CD14-positive monocyte (primary cell): ENCODE measurements at regions not wholly inside any gene's neighbourhood (a gene's known extent, or its start where the extent isn't known, plus 50 kb on each side); places are given as distances from the start of the nearest gene placed in this dataset.

ENCODE experiments used
- DNase-seq, 3 donors: peaks; one replicate each; pipeline ENCODE4 v3.0.0-alpha.2; 2011 to 2022
- H2AFZ ChIP-seq: 2 replicates; pipeline ENCODE4 v1.6.0; 2012; ENCODE audit warnings: mild to moderate bottlenecking, low read depth, low read length, inconsistent platforms; ENCODE audit not compliant: insufficient read depth, poor library complexity, severe bottlenecking
- H3K27ac ChIP-seq, 2 donors: 1 replicate in 1 of 2; 2 replicates in 1 of 2; pipeline ENCODE4 v1.5.1; 2012 to 2013; ENCODE audit warnings: low read length in 2 of 2, control low read depth in 1 of 2, inconsistent platforms in 1 of 2, low read depth in 1 of 2, mild to moderate bottlenecking in 1 of 2
- H3K27me3 ChIP-seq, 2 donors: one replicate each; pipeline versions ENCODE4 v1.6.0 to v1.6.1; 2011 to 2013; ENCODE audit warnings: low read length in 2 of 2; ENCODE audit not compliant: control insufficient read depth in 2 of 2, insufficient read depth in 2 of 2
- H3K36me3 ChIP-seq, 2 donors: replicated peaks in 1 of 2; 1 replicate in 1 of 2; 2 replicates in 1 of 2; pipeline versions ENCODE4 v1.5.1 to v1.6.1; 2012 to 2013; ENCODE audit warnings: low read length in 2 of 2, control low read depth in 1 of 2, inconsistent platforms in 1 of 2, mild to moderate bottlenecking in 1 of 2; ENCODE audit not compliant: insufficient read depth in 2 of 2, control insufficient read depth in 1 of 2
- H3K4me1 ChIP-seq, 2 donors: 1 replicate in 1 of 2; 2 replicates in 1 of 2; pipeline versions ENCODE4 v1.5.1 to v1.6.1; 2012 to 2013; ENCODE audit warnings: low read length in 2 of 2, control low read depth in 1 of 2, inconsistent platforms in 1 of 2, mild to moderate bottlenecking in 1 of 2, moderate library complexity in 1 of 2; ENCODE audit not compliant: insufficient read depth in 2 of 2, control insufficient read depth in 1 of 2
- H3K4me2 ChIP-seq: replicated peaks from 2 replicates; pipeline ENCODE3; 2012; ENCODE audit warnings: low read length, moderate library complexity, mild to moderate bottlenecking; ENCODE audit not compliant: poor library complexity, severe bottlenecking; ENCODE audit errors: extremely low read depth
- H3K4me3 ChIP-seq, 3 experiments: fragments of 200-600 bp in 1 of 3; sonication (generic) in 1 of 3; replicated peaks in 1 of 3; 1 replicate in 2 of 3; 2 replicates in 1 of 3; pipeline ENCODE4 v1.5.1; 2011 to 2013; ENCODE audit warnings: low read length in 3 of 3, mild to moderate bottlenecking in 3 of 3, control low read depth in 2 of 3, low read depth in 2 of 3, inconsistent platforms in 1 of 3, moderate library complexity in 1 of 3
- H3K79me2 ChIP-seq: 2 replicates; pipeline ENCODE4 v1.6.0; 2012; ENCODE audit warnings: mild to moderate bottlenecking, control low read depth, inconsistent platforms, low read length, moderate library complexity; ENCODE audit not compliant: insufficient read depth
- H3K9ac ChIP-seq: 2 replicates; pipeline ENCODE4 v1.6.0; 2017; ENCODE audit warnings: low read length, mild to moderate bottlenecking; ENCODE audit not compliant: insufficient read depth, poor library complexity, severe bottlenecking
- H3K9me3 ChIP-seq, 2 donors: replicated peaks in 1 of 2; 1 replicate in 1 of 2; 2 replicates in 1 of 2; pipeline versions ENCODE4 v1.5.1 to v1.6.1; 2012 to 2013; ENCODE audit warnings: low read length in 2 of 2, control low read depth in 1 of 2; ENCODE audit not compliant: control insufficient read depth in 1 of 2, insufficient read depth in 1 of 2
- H4K20me1 ChIP-seq: 2 replicates; pipeline ENCODE4 v1.6.0; 2012; ENCODE audit warnings: mild to moderate bottlenecking, low read length, control low read depth, moderate library complexity; ENCODE audit not compliant: insufficient read depth
- H3K27ac Mint-ChIP-seq, 7 donors: one replicate each; pipeline ENCODE4 v1.8.0; 2020; ENCODE audit warnings: mild to moderate bottlenecking in 7 of 7, mixed read lengths in 7 of 7, moderate library complexity in 6 of 7, inconsistent platforms in 2 of 7
- H3K27me3 Mint-ChIP-seq, 3 donors: one replicate each; pipeline ENCODE4 v1.8.0; 2021 to 2022; ENCODE audit warnings: low read depth in 3 of 3, mild to moderate bottlenecking in 3 of 3, mixed read lengths in 3 of 3, moderate library complexity in 3 of 3, inconsistent platforms in 1 of 3
- H3K36me3 Mint-ChIP-seq, 2 donors: one replicate each; pipeline ENCODE4 v1.8.0; 2020; ENCODE audit warnings: mixed read lengths in 2 of 2, inconsistent platforms in 1 of 2, mild to moderate bottlenecking in 1 of 2
- H3K4me1 Mint-ChIP-seq: one replicate; pipeline ENCODE4 v1.8.0; 2020; ENCODE audit warnings: mild to moderate bottlenecking, mixed read lengths
- H3K4me3 Mint-ChIP-seq, 2 donors: one replicate each; pipeline ENCODE4 v1.8.0; 2020; ENCODE audit warnings: mild to moderate bottlenecking in 2 of 2, mixed read lengths in 2 of 2, moderate library complexity in 1 of 2
- H3K9me3 Mint-ChIP-seq, 7 donors: one replicate each; pipeline ENCODE4 v1.8.0; 2020 to 2022; ENCODE audit warnings: mixed read lengths in 7 of 7, mild to moderate bottlenecking in 6 of 7, moderate library complexity in 6 of 7, inconsistent platforms in 2 of 7
- CTCF ChIP-seq: fragments of 200-600 bp; IDR thresholded peaks from one replicate; pipeline ENCODE4 v1.8.0; 2022; ENCODE audit warnings: antibody characterized with exemption, mild to moderate bottlenecking
- WGBS: methylation state at CpG from one replicate; pipeline ENCODE4 v1.1.5; 2013; ENCODE audit warnings: missing lambda C conversion rate; ENCODE audit not compliant: insufficient coverage; 5-methylcytosine and 5-hydroxymethylcytosine counted together
- intact Hi-C, 2 donors: fragments of 100-400 bp; cut with micrococcal nuclease; formaldehyde crosslinking; loops; one replicate each; pipeline versions ENCODE4 v1.15.0 to v1.15.1; 2023

- Mint-ChIP-seq H3K4me1 (no peaks in the 10 kb centered on the region), H3K27me3 (no peaks in the 10 kb centered on the region), H3K4me3 (no peak overlapping the region), H3K27ac (no peak overlapping the region), H3K36me3 (no peaks in the 10 kb centered on the region), H3K9me3 (peaks cover 0 to 3% (median 0%) of the 10 kb centered on the region in 7 donors)
- Histone ChIP-seq H3K79me2 (no peaks in the 10 kb centered on the region), H3K27ac (no peak overlapping the region), H3K9ac (no peak overlapping the region), H3K27me3 (no peaks in the 10 kb centered on the region), H3K4me3 (no peak overlapping the region), H3K4me1 (no peaks in the 10 kb centered on the region), H3K9me3 (no peaks in the 10 kb centered on the region), H3K4me2 (no peak overlapping the region), H4K20me1 (no peaks in the 10 kb centered on the region), H3K36me3 (no peaks in the 10 kb centered on the region), H2AFZ (no peak overlapping the region)
- 100% methylated on average over 2 of the region's 3 CpGs for WGBS
- TF ChIP-seq CTCF: no peak
- DNase-seq: no peak
- intact Hi-C loops: no loop called here
These were observed 122.2 kb downstream of the DSC3 start for GRCh38 chr18:30920351-30920750.

- Mint-ChIP-seq H3K9me3 (peaks cover 0 to 4% (median 0%) of the 10 kb centered on the region in 7 donors), H3K36me3 (no peaks in the 10 kb centered on the region), H3K27me3 (no peaks in the 10 kb centered on the region), H3K4me1 (no peaks in the 10 kb centered on the region), H3K27ac (no peak overlapping the region), H3K4me3 (no peak overlapping the region)
- no peaks in the 10 kb centered on the region for H4K20me1 ChIP-seq
- no peak overlapping the region for H2AFZ ChIP-seq
- no peak overlapping the region for H3K4me3 ChIP-seq
- H3K4me2 ChIP-seq: no peak overlapping the region
- H3K36me3 ChIP-seq: no peaks in the 10 kb centered on the region
- no peak for TF ChIP-seq CTCF
- no peak overlapping the region for H3K27ac ChIP-seq
- H3K27me3 ChIP-seq: no peaks in the 10 kb centered on the region
- intact Hi-C loops: no loop called here
- no CpG with 5 or more reads among the region's 4 CpGs for WGBS
- H3K9ac ChIP-seq: no peak overlapping the region
- no peaks in the 10 kb centered on the region for H3K4me1 ChIP-seq
- DNase-seq: no peak
- no peaks in the 10 kb centered on the region for H3K9me3 ChIP-seq
- H3K79me2 ChIP-seq: no peaks in the 10 kb centered on the region
These were observed 124.9 kb downstream of the DSC3 start for GRCh38 chr18:30917651-30918050.
